Heart left ventricle (tissue), 16 donors: ENCODE measurements at regions not wholly inside any gene's neighbourhood (a gene's known extent, or its start where the extent isn't known, plus 50 kb on each side); places are given as distances from the start of the nearest gene placed in this dataset.

Experiments used
- ATAC-seq, 4 donors: fragments of 200-7000 bp; cut with Tn5 transposase; one replicate each; pipeline ENCODE4 v1.9.1; 2020 to 2022; ENCODE audit warnings: moderate library complexity in 4 of 4, mild to moderate bottlenecking in 3 of 4, moderate number of reproducible peaks in 1 of 4
- DNase-seq, 5 donors: peaks; one replicate each; pipeline ENCODE4 v3.0.0-alpha.2; 2020
- H3K27ac ChIP-seq, 12 donors: fragments of 200-600 bp; sonication (generic) in 4 of 12; one replicate each; pipeline versions ENCODE4 v1.5.0 to v1.8.0; 2016 to 2022; ENCODE audit warnings: mild to moderate bottlenecking in 2 of 12
- H3K27me3 ChIP-seq, 9 donors: fragments of 200-600 bp; sonication (generic) in 2 of 9; one replicate each; pipeline versions ENCODE4 v1.5.1 to v1.8.0; 2016 to 2022; ENCODE audit warnings: mild to moderate bottlenecking in 3 of 9
- H3K36me3 ChIP-seq, 9 donors: fragments of 200-600 bp; sonication (generic) in 2 of 9; one replicate each; pipeline versions ENCODE4 v1.5.0 to v1.8.0; 2018 to 2022; ENCODE audit warnings: mild to moderate bottlenecking in 2 of 9
- H3K4me1 ChIP-seq, 12 donors: fragments of 200-600 bp; sonication (generic) in 4 of 12; one replicate each; pipeline versions ENCODE4 v1.5.0 to v1.8.0; 2016 to 2022; ENCODE audit warnings: mild to moderate bottlenecking in 3 of 12
- H3K4me3 ChIP-seq, 12 donors: fragments of 200-600 bp; sonication (generic) in 4 of 12; one replicate each; pipeline versions ENCODE4 v1.5.0 to v1.8.0; 2017 to 2022; ENCODE audit warnings: mild to moderate bottlenecking in 9 of 12, moderate library complexity in 4 of 12
- H3K9me3 ChIP-seq, 12 donors: fragments of 200-600 bp; sonication (generic) in 4 of 12; one replicate each; pipeline versions ENCODE4 v1.5.0 to v1.8.0; 2016 to 2022; ENCODE audit warnings: mild to moderate bottlenecking in 1 of 12
- POLR2A ChIP-seq, 2 donors: fragments of 450-650 bp; IDR thresholded peaks; one replicate each; pipeline ENCODE4 v1.6.1; 2017; ENCODE audit warnings: antibody characterized with exemption in 2 of 2, mild to moderate bottlenecking in 2 of 2, moderate library complexity in 2 of 2
- WGBS, 4 donors: extraction: QIAGEN DNeasy Blood & Tissue Kit in 2 of 4; methylation state at CpG; one replicate each; pipeline versions ENCODE4 v1.1.5 to v1.1.7; 2013 to 2018; 5-methylcytosine and 5-hydroxymethylcytosine counted together
- intact Hi-C, 10 donors: fragments of 100-400 bp; cut with DNase I; formaldehyde crosslinking; loops; one replicate each; pipeline versions ENCODE4 v1.11.1 to v1.14.2; 2022
- TF ChIP-seq, protein P1 (sequence below), 12 donors: fragments of 200-600 bp; sonication (generic) in 4 of 12; IDR thresholded peaks; one replicate each; pipeline versions ENCODE4 v1.5.0 to v1.8.0; 2018 to 2022; ENCODE audit warnings: antibody characterized with exemption in 12 of 12, mild to moderate bottlenecking in 5 of 12
- donor health status: ischemic (EF 13 %, LVEDD 7.1; RV severe dilation, severe dysfunction).
- donor health status: healthy with polysubstance abuse.
- donor health status: DM: no; HTN: yes; CAD: no.
- donor health status: DM: no; HTN: no; CAD: no.
- donor health status: ischemic (EF 25% LVEDD 6.9; RV normal size, moderate dysfunction).
- donor health status: ischemic (EF 25% LVEDD 5.7; RV mildly dilated, moderate dysfunction).
- donor health status: healthy.
- donor health status: DM: yes; HTN: yes; CAD: no.
- donor health status: ischemic (EF 35%, LVEDD 5.7; RV mildly dilated, moderate dysfunction).
- donor health status: nonischemic (EF 11% LVEDD 7.7; RV severe dilation, severe dysfunction).
- donor health status: DM: yes; HTN: yes; CAD: no.
- donor health status: PGD.
- donor health status: ischemic (EF 29% LVEDD 5.4; RV normal size, mild dysfunction).
- donor health status: nonischemic (EF 23%, LVEDD 6.1; RV moderate dilation, normal function).

DNA sequence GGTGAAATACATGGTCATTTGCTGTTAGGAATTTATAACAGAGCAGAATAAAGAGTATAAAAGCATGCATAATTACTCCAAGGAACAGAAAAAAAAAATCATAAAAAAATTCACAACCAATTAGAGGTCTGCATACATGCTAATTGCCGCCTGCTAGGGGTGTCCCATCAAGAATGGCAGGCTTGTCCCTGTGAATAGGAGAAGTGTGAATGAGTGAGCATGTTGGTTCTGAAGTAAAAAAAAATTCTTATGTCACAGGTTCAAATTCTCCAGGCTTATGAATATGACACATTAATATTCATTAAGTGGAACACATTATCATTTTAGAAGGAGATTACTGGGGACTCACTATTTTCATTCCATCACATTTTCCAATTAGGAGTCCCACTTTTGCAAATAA, 822.7 kb downstream of the NTRK3 start:
- DNase-seq: no peak
- Histone ChIP-seq H3K9me3 (peaks cover 0 to 9% (median 0%) of the 10 kb centered on the region in 12 donors), H3K27ac (no peak overlapping the region), H3K4me1 (no peaks in the 10 kb centered on the region), H3K27me3 (no peaks in the 10 kb centered on the region), H3K4me3 (no peak overlapping the region), H3K36me3 (no peaks in the 10 kb centered on the region)
- TF ChIP-seq, protein P1, sequence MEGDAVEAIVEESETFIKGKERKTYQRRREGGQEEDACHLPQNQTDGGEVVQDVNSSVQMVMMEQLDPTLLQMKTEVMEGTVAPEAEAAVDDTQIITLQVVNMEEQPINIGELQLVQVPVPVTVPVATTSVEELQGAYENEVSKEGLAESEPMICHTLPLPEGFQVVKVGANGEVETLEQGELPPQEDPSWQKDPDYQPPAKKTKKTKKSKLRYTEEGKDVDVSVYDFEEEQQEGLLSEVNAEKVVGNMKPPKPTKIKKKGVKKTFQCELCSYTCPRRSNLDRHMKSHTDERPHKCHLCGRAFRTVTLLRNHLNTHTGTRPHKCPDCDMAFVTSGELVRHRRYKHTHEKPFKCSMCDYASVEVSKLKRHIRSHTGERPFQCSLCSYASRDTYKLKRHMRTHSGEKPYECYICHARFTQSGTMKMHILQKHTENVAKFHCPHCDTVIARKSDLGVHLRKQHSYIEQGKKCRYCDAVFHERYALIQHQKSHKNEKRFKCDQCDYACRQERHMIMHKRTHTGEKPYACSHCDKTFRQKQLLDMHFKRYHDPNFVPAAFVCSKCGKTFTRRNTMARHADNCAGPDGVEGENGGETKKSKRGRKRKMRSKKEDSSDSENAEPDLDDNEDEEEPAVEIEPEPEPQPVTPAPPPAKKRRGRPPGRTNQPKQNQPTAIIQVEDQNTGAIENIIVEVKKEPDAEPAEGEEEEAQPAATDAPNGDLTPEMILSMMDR (IDR thresholded peaks at IDR 0.05): no peak
- TF ChIP-seq POLR2A (IDR thresholded peaks at IDR 0.05): no peak
- intact Hi-C loops: no loop called here
- ATAC-seq: no peak
- WGBS, 4 donors: 76 to 85% (median 80%) methylated on average over 1 of the region's 1 CpG

DNA sequence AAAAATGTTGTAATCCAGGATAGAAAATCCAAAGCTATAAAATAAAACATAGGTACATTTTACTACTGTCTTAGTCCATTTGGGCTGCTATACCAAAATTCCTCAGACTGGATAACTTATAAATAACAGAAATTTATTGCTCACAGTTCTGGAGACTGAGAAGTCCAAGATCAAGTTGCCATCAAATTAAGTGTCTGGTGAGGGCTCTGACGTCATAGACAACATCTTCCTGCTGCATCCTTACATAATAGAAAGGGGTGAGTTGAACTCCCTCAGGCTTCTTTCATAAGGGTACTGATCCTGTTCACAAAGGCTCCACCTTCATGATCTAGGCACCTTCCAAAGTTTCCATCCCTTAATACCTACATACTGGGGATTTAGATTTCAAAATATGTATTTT, 826.8 kb downstream of the NTRK3 start:
- no peaks in the 10 kb centered on the region for H3K36me3 ChIP-seq
- no peaks in the 10 kb centered on the region for H3K4me1 ChIP-seq
- no peaks in the 10 kb centered on the region for H3K27me3 ChIP-seq
- 50 to 62% (median 60%) methylated on average over 1 of the region's 1 CpG for WGBS, 4 donors
- H3K27ac ChIP-seq: no peak overlapping the region
- DNase-seq: no peak
- TF ChIP-seq, protein P1 (IDR thresholded peaks at IDR 0.05): no peak
- TF ChIP-seq POLR2A (IDR thresholded peaks at IDR 0.05): no peak
- intact Hi-C loops: no loop called here
- no peaks in the 10 kb centered on the region for H3K9me3 ChIP-seq
- no peak overlapping the region for H3K4me3 ChIP-seq
- no peak for ATAC-seq

DNA sequence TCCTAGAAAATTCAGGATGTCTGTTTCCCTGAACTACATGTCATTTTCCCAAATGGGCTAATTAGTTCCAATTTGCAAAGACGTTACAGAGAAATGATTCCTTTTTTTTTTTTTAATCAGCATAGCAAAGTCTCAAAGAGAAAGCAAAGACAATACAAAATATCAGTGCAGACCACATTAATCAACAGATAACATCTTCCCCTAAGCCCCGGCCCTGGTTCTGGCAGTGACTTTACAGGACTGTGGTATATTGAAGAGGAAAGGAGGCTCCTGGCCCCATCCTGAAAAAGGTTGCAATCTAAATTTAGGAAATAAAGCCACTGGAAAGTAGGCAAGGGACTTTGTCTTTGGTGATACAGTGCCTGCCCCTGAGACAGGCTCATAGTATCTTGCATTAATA, 836.5 kb downstream of the NTRK3 start:
- H3K4me1 ChIP-seq: no peaks in the 10 kb centered on the region
- H3K4me3 ChIP-seq: no peak overlapping the region
- ATAC-seq: no peak
- no peaks in the 10 kb centered on the region for H3K27me3 ChIP-seq
- no peaks in the 10 kb centered on the region for H3K9me3 ChIP-seq
- 57 to 72% (median 59%) methylated on average over 2 of the region's 2 CpGs for WGBS, 4 donors
- H3K27ac ChIP-seq: no peak overlapping the region
- intact Hi-C loops: no loop called here
- DNase-seq: no peak
- no peaks in the 10 kb centered on the region for H3K36me3 ChIP-seq
- TF ChIP-seq, protein P1 (IDR thresholded peaks at IDR 0.05): no peak
- TF ChIP-seq POLR2A (IDR thresholded peaks at IDR 0.05): no peak

DNA sequence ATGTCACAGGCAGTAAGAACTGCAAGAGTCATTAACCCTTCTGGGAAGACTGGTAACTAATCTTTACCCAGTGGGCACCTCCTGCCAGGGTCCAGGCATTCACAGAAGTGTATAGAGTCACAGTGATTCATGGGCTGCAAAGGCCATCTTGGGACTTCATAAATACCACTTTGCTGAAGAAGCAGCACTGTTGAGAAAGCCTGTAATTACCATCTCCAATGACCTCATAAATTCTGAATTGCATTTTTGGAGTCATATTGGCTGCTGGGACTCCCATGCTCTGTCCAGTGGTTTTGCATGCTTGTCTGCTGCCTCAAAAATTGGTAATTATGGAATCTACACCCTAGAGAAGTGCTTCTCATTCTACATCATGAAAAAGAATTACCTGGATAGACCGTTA, 837.2 kb downstream of the NTRK3 start:
- Histone ChIP-seq H3K4me1 (no peaks in the 10 kb centered on the region), H3K27ac (no peak overlapping the region), H3K36me3 (no peaks in the 10 kb centered on the region), H3K27me3 (no peaks in the 10 kb centered on the region), H3K9me3 (no peaks in the 10 kb centered on the region), H3K4me3 (no peak overlapping the region)
- TF ChIP-seq, protein P1 (IDR thresholded peaks at IDR 0.05): no peak
- TF ChIP-seq POLR2A (IDR thresholded peaks at IDR 0.05): no peak
- 71 to 83% (median 80%) methylated on average over 1 of the region's 1 CpG for whole genome bisulfite sequencing, 4 donors
- no peak for ATAC-seq
- intact Hi-C loops: no loop called here
- no peak for DNase-seq
